ENCODE measurements at regions not wholly inside any gene's neighbourhood (a gene's known extent, or its start where the extent isn't known, plus 50 kb on each side); places are given as distances from the start of the nearest gene placed in this dataset.

DNA sequence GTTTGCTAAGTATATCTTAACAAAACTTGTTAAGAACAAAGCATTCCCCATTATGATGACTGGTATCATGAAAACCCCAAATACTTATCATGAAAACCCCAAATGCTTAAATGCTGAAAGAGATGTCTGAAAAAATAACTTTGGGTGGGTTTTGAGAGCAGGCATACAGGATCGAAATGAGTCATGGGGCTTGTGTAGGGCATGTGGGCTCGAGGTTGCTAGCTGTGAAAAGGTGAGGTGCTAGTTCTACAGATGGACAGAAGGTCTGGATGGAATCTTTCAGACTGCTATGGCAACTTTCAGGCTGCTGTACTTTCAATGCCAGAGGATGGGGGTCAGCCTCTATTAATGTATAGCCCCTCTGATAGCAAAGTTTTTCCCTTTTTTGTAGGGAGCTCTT lies 167.8 kb upstream of the MDGA2 start:
- Mint-ChIP-seq H3K27ac (no peak overlapping the region), H3K4me3 (no peak overlapping the region), H3K9me3 (peaks cover 3 to 21% (median 11%) of the 10 kb centered on the region in 9 donors), H3K27me3 (no peaks in the 10 kb centered on the region), H3K36me3 (no peaks in the 10 kb centered on the region), H3K4me1 (no peaks in the 10 kb centered on the region)
- ATAC-seq: no peak
- DNase-seq: no peak
- POLR2A ChIA-PET: no interaction called here

DNA sequence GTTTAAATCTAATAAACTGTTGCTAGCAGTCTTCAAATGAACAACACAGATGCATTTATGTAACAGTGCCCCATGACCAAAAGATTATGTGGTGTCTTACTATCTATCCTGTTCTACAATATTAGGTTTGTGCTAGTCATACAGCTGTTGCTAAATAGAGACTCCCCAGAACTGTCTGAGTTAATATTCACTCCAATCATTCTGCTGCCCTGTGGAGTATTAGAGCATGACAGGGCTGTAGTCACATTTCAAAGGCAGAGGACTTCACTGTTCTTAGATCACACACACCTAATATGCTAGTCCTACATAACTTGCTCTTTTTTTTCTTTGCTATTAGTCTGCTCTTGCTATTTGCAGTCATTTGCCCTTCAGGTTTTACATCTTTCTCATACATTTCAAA lies 157.6 kb upstream of the MDGA2 start:
- H3K4me1 Mint-ChIP-seq: no peaks in the 10 kb centered on the region
- peaks cover 0 to 10% (median 5%) of the 10 kb centered on the region in 9 donors for H3K9me3 Mint-ChIP-seq
- POLR2A ChIA-PET: no interaction called here
- ATAC-seq (no peak), DNase-seq (no peak)
- no peaks in the 10 kb centered on the region for H3K36me3 Mint-ChIP-seq
- H3K27me3 Mint-ChIP-seq: no peaks in the 10 kb centered on the region
- no peak overlapping the region for H3K4me3 Mint-ChIP-seq
- no peak overlapping the region for H3K27ac Mint-ChIP-seq

DNA sequence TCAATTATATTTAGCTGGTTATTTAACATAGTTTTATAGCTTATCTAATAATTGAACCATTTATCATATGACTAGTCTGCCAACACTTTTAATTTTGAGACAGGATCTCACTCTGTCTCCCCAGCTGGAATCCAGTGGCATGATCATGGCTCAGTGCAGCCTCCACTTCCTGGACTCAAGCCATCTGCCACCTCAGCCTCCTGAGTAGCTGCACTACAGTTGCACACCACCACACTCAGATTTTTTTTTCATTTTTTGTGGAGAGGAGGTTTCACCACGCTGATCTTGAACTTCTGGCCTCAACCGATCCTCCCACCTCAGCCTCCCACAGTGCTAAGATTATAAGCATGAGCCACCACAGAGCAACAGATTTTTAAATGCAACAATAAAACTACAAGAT lies 151.4 kb upstream of the MDGA2 start:
- Mint-ChIP-seq H3K27me3 (no peaks in the 10 kb centered on the region), H3K36me3 (no peaks in the 10 kb centered on the region), H3K4me1 (no peaks in the 10 kb centered on the region), H3K27ac (no peak overlapping the region), H3K4me3 (no peak overlapping the region), H3K9me3 (peaks cover 0 to 7% (median 2%) of the 10 kb centered on the region in 9 donors)
- ATAC-seq (no peak), DNase-seq (no peak)
- POLR2A ChIA-PET: no interaction called here

DNA sequence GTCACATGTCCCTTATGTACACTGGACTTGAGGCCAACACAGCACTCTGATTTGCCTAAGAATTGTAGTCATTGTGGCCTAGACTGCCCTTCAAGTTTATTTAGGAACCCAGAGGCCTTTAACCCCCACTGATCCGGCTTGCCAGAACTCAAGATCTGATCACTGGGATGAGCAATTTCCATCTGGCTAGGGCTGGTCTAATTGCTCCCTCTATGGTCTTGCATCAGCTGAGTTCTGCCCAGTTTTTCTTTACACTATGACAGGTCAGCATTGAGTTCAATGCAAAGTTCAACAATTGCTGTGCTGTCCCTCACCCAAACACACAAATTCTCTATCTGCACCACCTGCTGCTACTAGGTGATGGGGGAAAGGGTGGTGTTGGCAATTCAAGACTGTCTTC lies 146.9 kb upstream of the MDGA2 start:
- POLR2A ChIA-PET: no interaction called here
- Mint-ChIP-seq H3K27ac (no peak overlapping the region), H3K36me3 (peaks cover 0 to 7% (median 0%) of the 10 kb centered on the region in 3 donors), H3K27me3 (no peaks in the 10 kb centered on the region), H3K4me3 (no peak overlapping the region), H3K4me1 (no peaks in the 10 kb centered on the region), H3K9me3 (peaks cover 0 to 41% (median 10%) of the 10 kb centered on the region in 9 donors)
- DNase-seq (no peak), ATAC-seq (no peak)

DNA sequence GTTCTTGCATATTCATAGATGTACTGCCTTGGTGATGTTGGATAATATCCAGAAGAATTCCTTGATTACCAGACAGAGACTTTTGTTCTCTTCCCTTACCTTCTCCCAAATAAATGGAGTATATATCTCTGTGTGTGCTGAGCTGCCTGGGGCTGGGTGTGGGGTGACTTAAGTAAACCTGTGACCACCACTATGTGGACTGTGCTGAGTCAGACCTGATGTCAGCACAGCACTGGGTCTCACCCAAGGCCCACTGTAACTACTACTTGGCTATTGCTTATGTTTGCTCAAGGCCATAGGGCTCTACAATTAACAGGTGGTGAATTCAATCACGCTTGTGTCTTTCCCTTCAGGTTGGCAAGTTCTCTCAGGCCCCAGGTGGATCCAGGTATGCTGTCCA lies 145.7 kb upstream of the MDGA2 start:
- H3K27me3 Mint-ChIP-seq: no peaks in the 10 kb centered on the region
- POLR2A ChIA-PET: no interaction called here
- H3K9me3 Mint-ChIP-seq: peaks cover 4 to 51% (median 16%) of the 10 kb centered on the region in 9 donors
- no peak overlapping the region for H3K4me3 Mint-ChIP-seq
- no peak overlapping the region for H3K27ac Mint-ChIP-seq
- H3K4me1 Mint-ChIP-seq: no peaks in the 10 kb centered on the region
- H3K36me3 Mint-ChIP-seq: peaks cover 0 to 11% (median 0%) of the 10 kb centered on the region in 3 donors
- DNase-seq: no peak
- ATAC-seq: no peak

DNA sequence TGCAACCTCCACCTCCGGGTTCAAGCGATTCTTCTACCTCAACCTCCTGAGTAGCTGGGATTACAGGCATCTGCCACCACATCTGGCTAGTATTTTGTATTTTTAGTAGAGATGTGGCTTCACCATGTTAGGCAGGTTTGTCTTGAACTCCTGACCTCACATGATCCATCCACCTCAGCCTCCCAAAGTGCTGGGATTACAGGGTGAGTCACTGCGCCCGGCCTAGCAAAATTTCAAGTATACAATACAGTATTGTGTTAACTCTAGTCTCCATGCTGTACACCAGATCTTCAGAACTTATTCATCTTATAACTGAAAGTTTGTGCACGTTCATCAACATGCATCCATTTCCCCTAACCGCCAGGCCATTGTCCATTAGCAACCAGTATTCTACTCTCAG lies 115.1 kb upstream of the MDGA2 start:
- POLR2A ChIA-PET: no interaction called here

DNA sequence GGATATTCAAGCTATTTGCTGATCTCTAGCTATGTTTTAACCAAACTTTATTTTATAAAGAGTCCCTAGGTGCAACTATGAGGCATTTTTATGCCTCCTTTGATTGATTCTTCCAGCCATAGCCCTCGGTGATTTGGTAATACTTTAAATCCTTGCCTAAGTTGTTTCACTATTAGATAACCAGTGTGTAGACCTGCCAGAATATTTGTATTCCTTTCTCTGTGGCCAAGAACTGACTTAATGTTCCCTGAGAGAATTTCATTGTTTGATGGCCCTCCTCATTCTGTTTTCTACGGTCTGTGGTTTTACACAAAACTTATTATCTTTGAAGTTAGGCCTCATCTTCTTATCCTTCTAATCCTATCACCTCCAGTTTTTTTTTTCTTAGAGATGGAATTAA lies 109.7 kb upstream of the MDGA2 start:
- Mint-ChIP-seq H3K4me1 (no peaks in the 10 kb centered on the region), H3K36me3 (no peaks in the 10 kb centered on the region), H3K27ac (no peak overlapping the region), H3K9me3 (peaks cover 0 to 8% (median 4%) of the 10 kb centered on the region in 9 donors), H3K4me3 (no peak overlapping the region), H3K27me3 (no peaks in the 10 kb centered on the region)
- no peak for DNase-seq
- no peak for ATAC-seq
- POLR2A ChIA-PET: no interaction called here

More for the DNA sequence above, 115.1 kb upstream of the MDGA2 start:
- Mint-ChIP-seq H3K4me3 (no peak overlapping the region), H3K36me3 (no peaks in the 10 kb centered on the region), H3K27ac (no peak overlapping the region), H3K27me3 (no peaks in the 10 kb centered on the region), H3K4me1 (no peaks in the 10 kb centered on the region), H3K9me3 (peaks cover 1 to 19% (median 4%) of the 10 kb centered on the region in 9 donors)
- DNase-seq (no peak), ATAC-seq (no peak)

DNA sequence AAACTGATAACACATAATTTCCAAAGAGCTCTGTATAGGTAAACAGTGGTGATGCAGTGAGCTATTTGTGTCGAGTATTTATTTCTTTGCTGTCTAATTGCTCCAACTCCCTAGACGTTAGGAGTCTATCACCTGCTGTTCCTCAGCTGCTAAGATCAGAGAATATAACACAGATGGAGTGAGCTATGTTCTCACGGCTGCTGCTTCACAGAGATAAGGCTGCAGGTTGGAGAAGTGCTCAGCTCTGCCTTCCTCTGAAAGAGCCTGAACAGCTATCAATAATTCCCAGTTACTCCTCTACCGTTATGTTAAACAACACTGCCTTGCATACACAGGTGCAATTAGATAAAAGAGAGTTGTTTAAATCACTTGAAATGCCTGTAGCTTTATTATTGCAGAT lies 103.2 kb upstream of the MDGA2 start:
- no peaks in the 10 kb centered on the region for H3K4me1 Mint-ChIP-seq
- H3K4me3 Mint-ChIP-seq: no peak overlapping the region
- POLR2A ChIA-PET: no interaction called here
- no peak overlapping the region for H3K27ac Mint-ChIP-seq
- no peak for DNase-seq
- no peaks in the 10 kb centered on the region for H3K27me3 Mint-ChIP-seq
- H3K36me3 Mint-ChIP-seq: no peaks in the 10 kb centered on the region
- ATAC-seq: no peak
- H3K9me3 Mint-ChIP-seq: peaks cover 0 to 12% (median 6%) of the 10 kb centered on the region in 9 donors

DNA sequence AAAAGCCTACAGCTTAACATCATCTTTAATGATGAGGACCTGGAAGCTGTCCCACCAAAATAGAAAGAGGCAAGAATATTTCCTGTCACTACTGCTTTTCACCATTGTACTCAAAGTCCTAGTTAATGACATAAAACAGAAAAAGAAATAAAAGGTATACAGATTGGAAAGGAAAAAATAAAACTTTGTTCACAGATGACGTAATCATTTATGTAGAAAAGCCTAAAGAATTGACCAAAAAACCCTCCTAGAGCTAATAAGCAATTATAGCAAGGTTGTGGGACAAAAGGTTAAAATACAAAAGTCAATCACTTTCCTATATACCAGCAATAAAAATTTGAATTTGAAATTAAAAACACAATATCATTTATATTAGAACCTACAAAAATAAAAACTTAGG lies 97.2 kb upstream of the MDGA2 start:
- no peak overlapping the region for H3K27ac Mint-ChIP-seq
- no peak overlapping the region for H3K4me3 Mint-ChIP-seq

DNA sequence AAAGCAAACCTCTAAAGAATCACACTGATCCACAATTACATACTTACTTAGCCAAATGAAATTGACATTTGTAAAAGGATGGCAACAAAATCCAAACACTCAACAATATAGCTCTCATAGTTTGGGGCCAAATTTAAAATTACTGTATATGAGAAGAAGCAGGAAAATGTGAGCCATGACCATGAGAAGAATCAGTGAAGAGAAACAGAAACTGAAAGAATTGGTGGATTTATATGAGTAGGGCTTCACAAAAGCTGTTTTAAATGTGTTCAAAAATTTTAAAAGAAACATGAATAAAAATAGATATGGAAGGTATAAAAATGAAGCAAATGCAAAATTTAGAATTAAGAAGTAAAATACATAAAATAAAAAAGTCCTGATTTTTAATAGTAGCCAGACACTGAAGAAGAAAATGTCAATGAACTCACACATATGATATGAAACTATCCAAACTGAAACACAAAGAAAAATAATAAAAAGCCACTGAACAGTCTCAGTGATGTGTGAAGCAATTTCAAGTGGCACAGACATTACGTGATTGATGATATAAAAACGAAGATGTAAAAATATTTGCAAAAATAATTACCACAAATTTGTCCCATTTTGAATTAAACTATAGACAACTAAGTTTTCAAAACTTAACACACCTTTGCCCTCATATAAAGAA lies 87.9 kb upstream of the MDGA2 start:
- DNase-seq: no peak
- peaks cover 3 to 26% (median 9%) of the 10 kb centered on the region in 9 donors for H3K9me3 Mint-ChIP-seq
- ATAC-seq: no peak
- no peak overlapping the region for H3K4me3 Mint-ChIP-seq
- H3K36me3 Mint-ChIP-seq: no peaks in the 10 kb centered on the region
- H3K27me3 Mint-ChIP-seq: no peaks in the 10 kb centered on the region
- no peak overlapping the region for H3K27ac Mint-ChIP-seq
- POLR2A ChIA-PET: no interaction called here
- no peaks in the 10 kb centered on the region for H3K4me1 Mint-ChIP-seq

More for the DNA sequence above, 97.2 kb upstream of the MDGA2 start:
- no peaks in the 10 kb centered on the region for H3K27me3 Mint-ChIP-seq
- ATAC-seq (no peak), DNase-seq (no peak)
- peaks cover 0 to 14% (median 7%) of the 10 kb centered on the region in 9 donors for H3K9me3 Mint-ChIP-seq
- H3K36me3 Mint-ChIP-seq: no peaks in the 10 kb centered on the region
- H3K4me1 Mint-ChIP-seq: no peaks in the 10 kb centered on the region
- POLR2A ChIA-PET: no interaction called here

DNA sequence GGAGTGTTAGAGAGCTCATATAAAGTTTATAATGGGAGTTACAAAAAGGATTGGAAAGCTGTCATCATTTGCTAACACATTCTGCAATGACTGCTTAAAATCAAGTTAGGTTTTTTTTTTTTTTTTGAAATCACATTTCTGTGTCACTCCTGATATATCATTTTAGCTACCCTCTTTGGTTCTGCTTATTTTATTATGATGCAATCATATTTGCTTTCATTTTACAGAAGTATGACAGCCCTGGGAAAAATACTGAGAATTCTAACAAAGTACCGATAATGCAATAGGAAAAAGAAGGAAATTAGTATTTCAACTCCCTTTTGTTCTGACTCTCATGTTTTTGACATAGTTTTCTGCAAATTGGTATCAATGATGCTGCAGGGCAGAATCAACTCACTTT lies 71.6 kb upstream of the MDGA2 start:
- no peak overlapping the region for H3K4me3 Mint-ChIP-seq
- H3K27ac Mint-ChIP-seq: no peak overlapping the region
- DNase-seq (no peak), ATAC-seq (no peak)
- no peaks in the 10 kb centered on the region for H3K36me3 Mint-ChIP-seq
- H3K4me1 Mint-ChIP-seq: no peaks in the 10 kb centered on the region
- H3K9me3 Mint-ChIP-seq: peaks cover 0 to 5% (median 2%) of the 10 kb centered on the region in 9 donors
- H3K27me3 Mint-ChIP-seq: no peaks in the 10 kb centered on the region
- POLR2A ChIA-PET: no interaction called here

DNA sequence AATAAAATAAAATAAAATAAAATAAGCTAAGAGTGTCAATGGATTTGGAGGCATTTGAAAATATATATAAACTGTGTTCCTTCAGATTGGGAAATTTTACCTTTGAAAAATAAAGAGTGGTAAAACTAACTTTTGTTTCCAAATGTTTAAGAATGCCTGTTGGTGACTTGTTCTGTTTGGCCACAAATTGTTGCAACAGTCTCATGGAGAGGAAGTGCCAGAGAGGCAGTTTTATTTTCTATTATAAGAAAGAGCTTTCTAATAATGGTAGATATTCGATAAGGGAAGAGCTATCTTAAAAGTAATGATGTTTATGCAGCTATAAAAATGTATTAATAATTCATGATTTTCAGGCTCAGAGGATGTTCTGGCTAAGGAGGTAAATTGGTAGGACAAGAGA lies 68.8 kb upstream of the MDGA2 start:
- DNase-seq (no peak), ATAC-seq (no peak)
- POLR2A ChIA-PET: no interaction called here
- Mint-ChIP-seq H3K27ac (no peak overlapping the region), H3K36me3 (no peaks in the 10 kb centered on the region), H3K4me1 (no peaks in the 10 kb centered on the region), H3K27me3 (no peaks in the 10 kb centered on the region), H3K9me3 (peaks cover 0 to 5% (median 1%) of the 10 kb centered on the region in 9 donors), H3K4me3 (no peak overlapping the region)

DNA sequence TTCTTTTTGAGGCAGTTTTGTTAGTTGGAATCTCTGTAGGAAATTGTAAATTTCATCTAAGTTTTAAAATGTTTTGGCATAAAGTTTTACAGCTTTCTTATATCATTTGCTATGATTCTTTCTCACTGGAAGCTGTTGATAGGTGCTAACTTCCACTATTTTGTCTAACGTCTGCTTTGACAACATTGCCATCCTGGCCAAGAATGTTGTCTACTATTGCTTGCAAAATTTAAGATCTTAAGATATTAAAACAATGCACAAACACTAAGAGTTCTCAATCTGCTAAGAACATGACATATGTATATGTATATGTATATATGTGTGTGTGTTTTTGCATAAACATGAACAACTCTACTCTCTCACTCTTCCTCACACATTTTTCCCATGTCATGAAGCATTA lies 64.1 kb upstream of the MDGA2 start:
- Mint-ChIP-seq H3K9me3 (peaks cover 0 to 5% (median under 1%) of the 10 kb centered on the region in 9 donors), H3K27me3 (no peaks in the 10 kb centered on the region), H3K4me1 (no peaks in the 10 kb centered on the region), H3K4me3 (no peak overlapping the region), H3K36me3 (no peaks in the 10 kb centered on the region), H3K27ac (no peak overlapping the region)
- POLR2A ChIA-PET: no interaction called here
- DNase-seq: no peak
- no peak for ATAC-seq

DNA sequence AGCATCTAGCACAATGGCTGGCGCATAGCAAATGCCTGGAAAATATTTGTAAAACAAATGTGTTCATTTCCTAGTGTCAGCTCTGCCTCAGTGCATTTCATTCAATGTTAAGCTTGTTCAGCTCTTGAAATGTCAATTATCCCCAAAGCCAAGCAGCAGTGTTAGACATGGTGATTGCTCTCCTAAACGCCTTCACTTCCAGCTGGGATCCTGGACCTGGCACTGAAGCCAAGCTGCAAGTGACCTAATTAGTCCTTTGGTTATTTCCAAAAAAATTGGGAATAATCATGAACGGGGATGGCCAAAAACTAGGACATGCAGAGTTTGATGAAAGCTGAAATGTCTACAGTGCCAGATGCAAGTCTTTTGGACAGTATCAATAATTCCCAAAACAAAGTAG lies 54.9 kb upstream of the MDGA2 start:
- DNase-seq (no peak), ATAC-seq (no peak)
- Mint-ChIP-seq H3K36me3 (no peaks in the 10 kb centered on the region), H3K9me3 (peaks cover 0 to 17% (median 3%) of the 10 kb centered on the region in 9 donors), H3K27me3 (no peaks in the 10 kb centered on the region), H3K4me3 (no peak overlapping the region), H3K27ac (no peak overlapping the region), H3K4me1 (no peaks in the 10 kb centered on the region)
- POLR2A ChIA-PET: no interaction called here

Measured in naive thymus-derived CD8-positive, alpha-beta T cell (primary cell).